ENCODE measurements at regions not wholly inside any gene's neighbourhood (a gene's known extent, or its start where the extent isn't known, plus 50 kb on each side); places are given as distances from the start of the nearest gene placed in this dataset.
"Not testable (repeated sequence)": the region's sequence is repeated elsewhere in the genome, so short reads cannot be mapped to it uniquely, and the experiment has no call there.

GRCh38 chr11:114805431-114805830, 127.1 kb downstream of the NXPE2 start:
- not testable (repeated sequence) for DNase-seq (ENCODE audit: low read depth)

DNA sequence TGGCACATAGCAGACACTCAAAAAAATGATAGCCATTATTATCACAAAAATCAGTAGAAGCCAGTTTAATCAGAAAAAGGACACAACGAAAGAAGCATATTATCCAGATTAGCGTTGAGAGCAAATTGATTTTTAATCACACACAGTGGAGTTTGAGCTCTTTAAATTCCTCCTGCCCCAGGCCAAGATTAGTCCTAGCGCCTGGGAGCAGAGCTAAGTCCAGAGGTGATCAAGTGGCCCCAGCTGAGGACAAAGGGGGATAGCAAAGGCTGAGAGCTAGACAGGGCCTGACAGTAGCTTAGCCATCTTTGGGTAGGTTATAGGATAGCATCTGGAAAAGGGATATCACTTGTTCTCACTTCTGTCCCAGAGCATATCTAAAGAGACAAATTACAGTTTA, 133.6 kb downstream of the NXPE2 start:
- no peak for DNase-seq (ENCODE audit: low read depth)

- no peak for DNase-seq (ENCODE audit: low read depth)
Observed at GRCh38 chr11:114812733-114813132, 134.4 kb downstream of the NXPE2 start.

DNA sequence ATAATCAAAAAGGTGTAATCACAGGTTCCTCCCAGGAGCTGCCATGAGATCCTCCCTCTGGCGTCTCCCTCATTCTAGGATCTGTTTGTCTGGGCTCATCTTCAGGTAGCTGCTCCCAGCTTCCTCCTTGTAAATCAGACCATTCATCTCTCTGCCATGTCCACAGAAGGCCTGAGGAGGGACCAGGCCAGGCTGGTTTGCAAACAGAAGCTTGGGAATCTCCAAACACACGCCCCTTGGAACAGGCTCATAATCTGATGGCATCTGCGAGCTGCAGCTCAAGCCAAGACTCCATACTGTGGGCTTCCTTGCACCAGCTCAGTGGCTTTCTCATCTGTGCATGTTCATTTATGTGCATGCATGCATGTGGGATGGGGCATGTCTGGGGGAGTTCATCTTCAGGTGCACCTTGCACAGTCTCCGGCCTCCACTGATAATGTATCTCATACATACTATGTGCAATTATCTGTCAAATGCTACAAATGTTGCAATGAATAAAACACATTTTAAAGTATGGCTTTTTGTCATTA, 134.9 kb downstream of the NXPE2 start:
- DNase-seq (ENCODE audit: low read depth): no peak

- no peak for DNase-seq (ENCODE audit: low read depth)
Observed at GRCh38 chr11:114815176-114815575, 136.8 kb downstream of the NXPE2 start.

DNA sequence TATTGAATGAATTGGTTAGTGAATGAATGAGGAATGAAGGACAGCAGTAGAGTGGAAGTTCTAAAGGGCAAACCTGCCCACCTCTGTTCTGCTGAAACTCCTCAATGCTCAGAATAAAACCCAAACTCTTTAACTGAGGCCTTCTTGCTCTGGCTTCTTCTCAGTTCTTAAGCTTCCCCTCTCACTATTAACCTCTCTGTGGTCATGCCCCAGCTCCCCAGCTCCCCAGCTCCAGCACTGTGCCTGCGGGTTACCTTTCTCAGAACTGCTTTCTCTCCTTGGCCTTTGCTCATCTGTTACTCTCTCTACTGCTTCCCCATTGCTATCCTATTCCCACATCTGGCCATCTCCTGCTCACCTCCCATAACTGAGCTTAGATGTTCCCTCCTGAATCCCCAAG, 137.4 kb downstream of the NXPE2 start:
- DNase-seq (ENCODE audit: low read depth): no peak

DNA sequence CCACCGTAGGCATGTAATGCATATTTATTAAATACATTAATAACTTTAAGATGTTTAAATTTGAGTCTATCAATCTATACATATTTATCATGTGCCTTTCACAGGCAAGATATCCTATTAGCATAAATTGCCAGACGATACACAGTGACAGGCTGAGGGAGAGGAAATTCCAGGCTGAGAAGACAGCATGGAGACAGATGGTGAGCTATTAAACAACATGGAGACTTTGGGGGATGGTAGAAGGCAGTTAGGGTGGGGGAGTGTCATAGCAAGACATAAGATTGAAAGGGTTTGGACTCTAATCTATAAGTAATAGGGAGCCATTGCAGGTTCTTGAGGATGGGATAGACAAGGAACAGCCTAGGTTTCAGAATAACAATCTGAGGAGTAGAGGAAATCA, 138.5 kb downstream of the NXPE2 start:
- DNase-seq (ENCODE audit: low read depth): no peak

- no peak for DNase-seq (ENCODE audit: low read depth)
Observed at GRCh38 chr11:114818382-114818781, 140.1 kb downstream of the NXPE2 start.

- no peak for DNase-seq (ENCODE audit: low read depth)
Observed at GRCh38 chr11:114819028-114819427, 140.7 kb downstream of the NXPE2 start.

GRCh38 chr11:114820621-114821020, 142.3 kb downstream of the NXPE2 start:
- DNase-seq (ENCODE audit: low read depth): no peak

GRCh38 chr11:114821621-114822412, 143.5 kb downstream of the NXPE2 start:
- DNase-seq (ENCODE audit: low read depth): no peak

- DNase-seq (ENCODE audit: low read depth): no peak
Observed at GRCh38 chr11:114826910-114827442, 148.6 kb downstream of the NXPE2 start.

DNA sequence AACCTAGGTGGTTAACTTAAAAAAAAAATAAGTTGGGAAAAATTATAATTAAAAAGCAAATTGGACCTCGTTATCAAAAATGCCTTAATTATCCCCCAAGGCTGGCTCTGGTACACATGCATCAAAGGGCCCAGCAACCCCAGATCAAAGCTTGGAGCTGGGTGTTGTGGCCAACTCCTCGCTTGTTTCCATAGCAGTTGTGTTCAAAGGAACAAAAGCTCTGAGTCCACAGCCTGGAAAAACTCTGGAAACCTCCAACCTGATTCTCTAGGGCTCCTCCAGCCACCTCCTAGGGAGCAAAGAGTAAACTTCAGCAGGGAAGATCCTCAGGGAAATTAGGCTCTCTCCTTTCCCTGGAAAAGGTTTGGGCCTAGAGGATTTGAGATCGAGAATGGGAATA, 149.4 kb downstream of the NXPE2 start:
- DNase-seq (ENCODE audit: low read depth): no peak

DNA sequence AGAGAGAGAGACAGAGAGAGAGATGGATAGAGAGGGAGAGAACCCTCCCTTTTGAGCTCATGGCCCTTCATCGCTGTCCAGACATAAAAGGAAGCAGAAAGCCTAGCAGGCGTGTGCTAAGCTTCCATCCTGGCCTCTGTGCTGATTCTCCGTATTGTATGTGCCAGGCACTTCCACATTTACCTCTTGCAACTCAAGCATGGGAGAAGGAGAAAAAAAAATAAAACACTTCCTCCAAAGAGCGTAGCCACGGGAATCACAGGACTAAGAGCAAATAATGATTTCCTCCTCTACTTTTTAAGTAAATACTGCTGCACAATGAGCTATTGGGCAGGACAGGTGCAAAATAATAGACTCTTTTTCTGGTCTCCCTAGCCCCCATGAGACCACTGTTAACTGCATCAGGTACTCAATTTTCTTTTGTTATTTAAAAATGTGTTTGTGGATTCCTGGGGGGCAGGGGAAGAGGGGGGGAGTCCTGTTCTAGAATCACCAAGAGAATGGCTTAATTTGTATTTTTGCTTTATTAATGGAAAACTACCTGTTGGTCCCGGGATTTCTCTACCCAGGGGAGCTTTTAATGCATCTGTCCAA, 154.3 kb downstream of the NXPE2 start:
- DNase-seq (ENCODE audit: low read depth): no peak

GRCh38 chr11:114836161-114836560, 157.8 kb downstream of the NXPE2 start:
- no peak for DNase-seq (ENCODE audit: low read depth)

GRCh38 chr11:114844896-114845295, 166.6 kb downstream of the NXPE2 start:
- DNase-seq (ENCODE audit: low read depth): no peak

- DNase-seq (ENCODE audit: low read depth): no peak
Observed at GRCh38 chr11:114845766-114846415, 167.6 kb downstream of the NXPE2 start.

DNA sequence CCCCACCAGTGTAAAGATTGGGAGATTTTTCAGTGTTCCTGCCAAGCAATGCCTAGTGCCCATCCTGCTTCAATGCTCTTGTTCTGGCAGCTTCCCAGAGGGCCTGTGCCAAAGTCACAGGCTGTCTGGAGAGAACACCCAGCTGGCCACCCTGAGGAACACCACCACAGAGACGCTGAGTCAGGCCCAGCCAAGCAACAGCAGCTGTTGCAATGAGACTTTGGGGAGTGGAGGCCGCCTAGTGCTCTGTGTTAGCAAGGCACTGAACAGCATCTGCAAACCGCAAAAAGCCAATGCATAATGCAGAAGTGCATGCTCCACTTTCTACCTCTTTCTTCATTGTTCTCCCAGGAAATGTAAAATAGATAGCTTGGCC, 168.1 kb downstream of the NXPE2 start:
- no peak for DNase-seq (ENCODE audit: low read depth)

DNA sequence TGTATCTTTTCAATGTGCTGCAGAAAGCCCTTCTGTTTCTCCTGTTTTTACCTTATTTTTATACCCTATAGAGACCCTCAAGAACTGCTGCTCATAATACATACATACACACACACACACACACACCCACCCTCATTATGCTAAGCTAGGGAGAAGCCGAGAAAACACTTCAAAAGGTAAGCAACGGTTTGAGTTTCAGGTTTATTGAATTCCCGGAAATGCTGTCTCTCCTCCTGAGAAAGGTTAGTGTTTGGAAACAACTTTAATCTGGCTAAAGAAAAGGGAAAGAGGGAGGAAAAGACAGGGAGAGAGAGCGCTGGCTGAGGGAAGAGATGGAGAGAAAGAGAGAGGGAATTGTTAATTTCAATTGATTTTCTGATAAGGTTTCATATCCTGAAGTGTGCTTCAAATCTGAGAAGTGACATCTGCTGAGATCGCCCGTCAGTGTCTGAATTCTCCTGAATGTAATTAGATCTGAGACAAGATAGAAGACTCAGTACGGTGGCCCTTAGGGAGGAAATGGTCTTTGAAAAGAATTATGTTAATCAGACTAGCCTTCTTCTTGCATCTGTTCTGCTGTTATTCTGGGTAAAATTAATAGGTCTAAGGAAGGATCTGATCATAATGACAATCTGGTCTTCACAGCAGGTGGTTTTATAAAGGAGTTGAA, 169.1 kb downstream of the NXPE2 start:
- DNase-seq (ENCODE audit: low read depth): no peak

GRCh38 chr11:114848027-114848426, 169.7 kb downstream of the NXPE2 start:
- no peak for DNase-seq (ENCODE audit: low read depth)

DNA sequence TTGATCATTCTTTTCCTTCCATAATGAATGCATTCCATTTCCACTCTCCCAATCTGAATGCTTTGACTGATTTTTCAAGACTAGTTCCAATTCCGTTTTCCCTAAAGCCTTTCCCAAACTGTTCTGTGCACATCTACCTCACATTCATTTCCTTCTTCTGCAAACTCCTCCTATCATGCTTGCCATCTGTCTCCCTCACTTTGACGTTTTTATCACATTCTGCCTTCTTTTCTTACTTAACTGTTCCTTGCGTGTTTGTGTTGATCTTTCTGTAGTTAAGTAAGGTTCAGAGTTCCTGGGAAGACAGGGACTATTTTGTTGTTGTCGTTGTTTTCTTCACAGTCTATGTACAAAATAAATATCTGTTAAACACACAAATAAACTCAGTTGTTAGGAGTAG, 179.0 kb downstream of the NXPE2 start:
- no peak for DNase-seq (ENCODE audit: low read depth)

GRCh38 chr11:114864896-114865295, 186.6 kb downstream of the NXPE2 start:
- DNase-seq (ENCODE audit: low read depth): no peak
